Activated CD4-positive, alpha-beta T cell treated with anti-CD3 and anti-CD28 coated beads, Interleukin-2, amount 50 U/mL, for 16 hours (primary cell): ENCODE measurements at regions not wholly inside any gene's neighbourhood (a gene's known extent, or its start where the extent isn't known, plus 50 kb on each side); places are given as distances from the start of the nearest gene placed in this dataset.
"Not testable (repeated sequence)": the region's sequence is repeated elsewhere in the genome, so short reads cannot be mapped to it uniquely, and the experiment has no call there.

Experiments used
- DNase-seq: peaks from one replicate; pipeline ENCODE4 v3.0.0-alpha.2; 2020

GRCh38 chr4:164100741-164101365 lies 606.4 kb downstream of the TMA16 start:
- not testable (repeated sequence) for DNase-seq

- DNase-seq = no peak
These were observed 614.5 kb downstream of the TMA16 start for GRCh38 chr4:164108971-164109370.

- DNase-seq = no peak
These were observed 615.0 kb downstream of the TMA16 start for GRCh38 chr4:164109503-164109902.

GRCh38 chr4:164115236-164115635 lies 620.7 kb downstream of the TMA16 start:
- DNase-seq = no peak

GRCh38 chr4:164116286-164116685 lies 621.8 kb downstream of the TMA16 start:
- no peak for DNase-seq

GRCh38 chr4:164134388-164134787 lies 619.5 kb upstream of the SMIM31 start:
- DNase-seq = no peak

GRCh38 chr4:164136180-164136616 lies 617.7 kb upstream of the SMIM31 start:
- DNase-seq = no peak

GRCh38 chr4:164138521-164138920 lies 615.4 kb upstream of the SMIM31 start:
- no peak for DNase-seq

GRCh38 chr4:164139291-164139690 lies 614.6 kb upstream of the SMIM31 start:
- DNase-seq = no peak

GRCh38 chr4:164141755-164142375 lies 612.1 kb upstream of the SMIM31 start:
- not testable (repeated sequence) for DNase-seq

- no peak for DNase-seq
These were observed 599.5 kb upstream of the SMIM31 start for GRCh38 chr4:164154416-164154815.

- no peak for DNase-seq
These were observed 584.3 kb upstream of the SMIM31 start for GRCh38 chr4:164169591-164169990.

GRCh38 chr4:164177153-164177552 lies 576.8 kb upstream of the SMIM31 start:
- no peak for DNase-seq

GRCh38 chr4:164177753-164178152 lies 576.2 kb upstream of the SMIM31 start:
- no peak for DNase-seq

GRCh38 chr4:164188236-164188635 lies 565.7 kb upstream of the SMIM31 start:
- no peak for DNase-seq

- no peak for DNase-seq
These were observed 561.1 kb upstream of the SMIM31 start for GRCh38 chr4:164192844-164193243.

GRCh38 chr4:164193676-164194075 lies 560.3 kb upstream of the SMIM31 start:
- DNase-seq = no peak

GRCh38 chr4:164197556-164197955 lies 556.4 kb upstream of the SMIM31 start:
- no peak for DNase-seq

GRCh38 chr4:164203476-164203875 lies 550.5 kb upstream of the SMIM31 start:
- DNase-seq = no peak

- no peak for DNase-seq
These were observed 549.5 kb upstream of the SMIM31 start for GRCh38 chr4:164204434-164204833.

- no peak for DNase-seq
These were observed 546.5 kb upstream of the SMIM31 start for GRCh38 chr4:164207460-164207859.

GRCh38 chr4:164210377-164210776 lies 543.6 kb upstream of the SMIM31 start:
- no peak for DNase-seq

GRCh38 chr4:164212134-164212533 lies 541.8 kb upstream of the SMIM31 start:
- DNase-seq = no peak

GRCh38 chr4:164212714-164213113 lies 541.2 kb upstream of the SMIM31 start:
- DNase-seq = no peak
